ENCODE measurements at regions not wholly inside any gene's neighbourhood (a gene's known extent, or its start where the extent isn't known, plus 50 kb on each side); places are given as distances from the start of the nearest gene placed in this dataset.

GRCh38 chrX:94256396-94256795 is 582.4 kb downstream of the FAM133A start:
- DNase-seq, result peak; percentile 1
- Histone ChIP-seq H3K18ac (ENCODE audit: low read length) (no peak overlapping the region), H2BK5ac (ENCODE audit: low read length) (no peak overlapping the region), H3K27ac (ENCODE audit: low read depth, low read length) (no peak overlapping the region), H3K9ac (ENCODE audit: low read length) (no peak overlapping the region), H4K8ac (ENCODE audit: low read depth, low read length) (no peak overlapping the region), H3K56ac (ENCODE audit: low read length) (no peak overlapping the region), H3K4me2 (ENCODE audit: low read length) (no peak overlapping the region), H3K4me3 (ENCODE audit: low read length) (no peak overlapping the region), H2BK120ac (ENCODE audit: low read depth, low read length) (no peak overlapping the region), H3K79me1 (ENCODE audit: low read length) (no peaks in the 10 kb centered on the region), H3K4me1 (ENCODE audit: control insufficient read depth, low read depth, low read length) (no peaks in the 10 kb centered on the region), H2AK5ac (ENCODE audit: low read length) (no peak overlapping the region), H3K79me2 (ENCODE audit: control insufficient read depth, insufficient read depth, low read length) (no peaks in the 10 kb centered on the region), H2BK15ac (replicated peaks; ENCODE audit: low read depth) (no peak overlapping the region), H3K23ac (ENCODE audit: low read length) (no peak overlapping the region), H3K4ac (ENCODE audit: low read depth, low read length) (no peak overlapping the region), H3K27me3 (ENCODE audit: insufficient read depth, low read length, poor library complexity) (no peaks in the 10 kb centered on the region), H3K36me3 (ENCODE audit: control insufficient read depth, insufficient read depth, low read length) (no peaks in the 10 kb centered on the region), H4K5ac (ENCODE audit: low read length) (no peak overlapping the region)
- WGBS (ENCODE audit: extremely low coverage, insufficient coverage, low lambda C conversion rate), result no CpG with 5 or more reads among the region's 1 CpG

GRCh38 chrX:94265323-94265722 is 591.3 kb downstream of the FAM133A start:
- no peak overlapping the region for H3K18ac ChIP-seq (ENCODE audit: low read length)
- H3K4me2 ChIP-seq (ENCODE audit: low read length), result no peak overlapping the region
- no peaks in the 10 kb centered on the region for H3K27me3 ChIP-seq (ENCODE audit: insufficient read depth, low read length, poor library complexity)
- H3K23ac ChIP-seq (ENCODE audit: low read length), result no peak overlapping the region
- no peak overlapping the region for H3K27ac ChIP-seq (ENCODE audit: low read depth, low read length)
- no peak overlapping the region for H3K9ac ChIP-seq (ENCODE audit: low read length)
- no peaks in the 10 kb centered on the region for H3K79me2 ChIP-seq (ENCODE audit: control insufficient read depth, insufficient read depth, low read length)
- H4K8ac ChIP-seq (ENCODE audit: low read depth, low read length), result no peak overlapping the region
- H3K36me3 ChIP-seq (ENCODE audit: control insufficient read depth, insufficient read depth, low read length), result no peaks in the 10 kb centered on the region
- no peak overlapping the region for H2BK15ac ChIP-seq (replicated peaks; ENCODE audit: low read depth)
- H2AK5ac ChIP-seq (ENCODE audit: low read length), result no peak overlapping the region
- H2BK5ac ChIP-seq (ENCODE audit: low read length), result no peak overlapping the region
- WGBS (ENCODE audit: extremely low coverage, insufficient coverage, low lambda C conversion rate), result no CpG with 5 or more reads among the region's 1 CpG
- no peak overlapping the region for H3K56ac ChIP-seq (ENCODE audit: low read length)
- no peak overlapping the region for H3K4me3 ChIP-seq (ENCODE audit: low read length)
- H2BK120ac ChIP-seq (ENCODE audit: low read depth, low read length), result no peak overlapping the region
- DNase-seq, result no peak
- no peak overlapping the region for H3K4ac ChIP-seq (ENCODE audit: low read depth, low read length)
- H3K4me1 ChIP-seq (ENCODE audit: control insufficient read depth, low read depth, low read length), result no peaks in the 10 kb centered on the region
- no peaks in the 10 kb centered on the region for H3K79me1 ChIP-seq (ENCODE audit: low read length)
- no peak overlapping the region for H4K5ac ChIP-seq (ENCODE audit: low read length)

DNA sequence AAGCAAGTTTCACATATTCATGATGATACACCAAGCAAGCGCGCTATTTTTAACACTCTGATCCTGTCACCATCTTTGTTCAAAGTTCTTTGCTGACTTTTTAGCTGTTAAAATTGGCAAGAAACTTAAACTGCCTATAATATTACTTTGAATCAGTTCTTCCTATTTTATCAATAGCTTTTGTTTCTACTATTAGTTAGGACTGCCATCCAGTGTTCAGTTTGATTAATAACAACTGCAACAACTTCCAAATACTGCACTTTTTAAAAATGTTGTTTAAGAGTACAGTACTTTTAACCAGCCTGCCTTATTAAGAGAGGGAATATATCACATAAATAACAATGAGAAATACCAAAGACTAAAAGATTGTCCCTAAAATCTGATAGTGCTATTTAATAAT is 614.3 kb downstream of the FAM133A start:
- H2BK120ac ChIP-seq (ENCODE audit: low read depth, low read length), result no peak overlapping the region

GRCh38 chrX:94288972-94289371 is 615.0 kb downstream of the FAM133A start:
- no peaks in the 10 kb centered on the region for H3K4me1 ChIP-seq (ENCODE audit: control insufficient read depth, low read depth, low read length)
- H2BK15ac ChIP-seq (replicated peaks; ENCODE audit: low read depth), result no peak overlapping the region
- no peak overlapping the region for H3K9ac ChIP-seq (ENCODE audit: low read length)
- H3K79me2 ChIP-seq (ENCODE audit: control insufficient read depth, insufficient read depth, low read length), result no peaks in the 10 kb centered on the region
- no peak for DNase-seq
- no peak overlapping the region for H2BK5ac ChIP-seq (ENCODE audit: low read length)
- H3K79me1 ChIP-seq (ENCODE audit: low read length), result no peaks in the 10 kb centered on the region
- H3K23ac ChIP-seq (ENCODE audit: low read length), result no peak overlapping the region
- H3K36me3 ChIP-seq (ENCODE audit: control insufficient read depth, insufficient read depth, low read length), result no peaks in the 10 kb centered on the region
- no peak overlapping the region for H3K27ac ChIP-seq (ENCODE audit: low read depth, low read length)
- no peak overlapping the region for H3K4me3 ChIP-seq (ENCODE audit: low read length)
- no peak overlapping the region for H3K4ac ChIP-seq (ENCODE audit: low read depth, low read length)
- H2BK120ac ChIP-seq (ENCODE audit: low read depth, low read length), result no peak overlapping the region
- no peak overlapping the region for H3K4me2 ChIP-seq (ENCODE audit: low read length)
- H3K27me3 ChIP-seq (ENCODE audit: insufficient read depth, low read length, poor library complexity), result no peaks in the 10 kb centered on the region
- no peak overlapping the region for H3K56ac ChIP-seq (ENCODE audit: low read length)
- no peak overlapping the region for H4K5ac ChIP-seq (ENCODE audit: low read length)
- WGBS (ENCODE audit: extremely low coverage, insufficient coverage, low lambda C conversion rate), result no CpG with 5 or more reads among the region's 1 CpG
- no peak overlapping the region for H2AK5ac ChIP-seq (ENCODE audit: low read length)
- H4K8ac ChIP-seq (ENCODE audit: low read depth, low read length), result no peak overlapping the region
- H3K18ac ChIP-seq (ENCODE audit: low read length), result no peak overlapping the region

More for the DNA sequence above, 614.3 kb downstream of the FAM133A start:
- Histone ChIP-seq H3K4me1 (ENCODE audit: control insufficient read depth, low read depth, low read length) (no peaks in the 10 kb centered on the region), H2BK15ac (replicated peaks; ENCODE audit: low read depth) (no peak overlapping the region), H2BK5ac (ENCODE audit: low read length) (no peak overlapping the region), H3K18ac (ENCODE audit: low read length) (no peak overlapping the region), H3K36me3 (ENCODE audit: control insufficient read depth, insufficient read depth, low read length) (no peaks in the 10 kb centered on the region), H3K9ac (ENCODE audit: low read length) (no peak overlapping the region), H3K79me2 (ENCODE audit: control insufficient read depth, insufficient read depth, low read length) (no peaks in the 10 kb centered on the region), H3K56ac (ENCODE audit: low read length) (no peak overlapping the region), H3K27me3 (ENCODE audit: insufficient read depth, low read length, poor library complexity) (no peaks in the 10 kb centered on the region), H4K5ac (ENCODE audit: low read length) (no peak overlapping the region), H3K23ac (ENCODE audit: low read length) (no peak overlapping the region), H3K79me1 (ENCODE audit: low read length) (no peaks in the 10 kb centered on the region), H2AK5ac (ENCODE audit: low read length) (no peak overlapping the region), H3K4me2 (ENCODE audit: low read length) (no peak overlapping the region), H3K4ac (ENCODE audit: low read depth, low read length) (no peak overlapping the region), H3K27ac (ENCODE audit: low read depth, low read length) (no peak overlapping the region), H4K8ac (ENCODE audit: low read depth, low read length) (no peak overlapping the region), H3K4me3 (ENCODE audit: low read length) (no peak overlapping the region)
- no CpG with 5 or more reads among the region's 2 CpGs for WGBS (ENCODE audit: extremely low coverage, insufficient coverage, low lambda C conversion rate)
- peak; percentile 13 for DNase-seq

GRCh38 chrX:94302446-94302845 is 628.4 kb downstream of the FAM133A start:
- no peak overlapping the region for H2BK5ac ChIP-seq (ENCODE audit: low read length)
- no peak overlapping the region for H3K27ac ChIP-seq (ENCODE audit: low read depth, low read length)
- H3K4me1 ChIP-seq (ENCODE audit: control insufficient read depth, low read depth, low read length), result no peaks in the 10 kb centered on the region
- no peaks in the 10 kb centered on the region for H3K79me2 ChIP-seq (ENCODE audit: control insufficient read depth, insufficient read depth, low read length)
- H3K23ac ChIP-seq (ENCODE audit: low read length), result no peak overlapping the region
- no peak overlapping the region for H3K4me3 ChIP-seq (ENCODE audit: low read length)
- H2BK120ac ChIP-seq (ENCODE audit: low read depth, low read length), result no peak overlapping the region
- H2BK15ac ChIP-seq (replicated peaks; ENCODE audit: low read depth), result no peak overlapping the region
- H3K4ac ChIP-seq (ENCODE audit: low read depth, low read length), result no peak overlapping the region
- H4K8ac ChIP-seq (ENCODE audit: low read depth, low read length), result no peak overlapping the region
- no peaks in the 10 kb centered on the region for H3K27me3 ChIP-seq (ENCODE audit: insufficient read depth, low read length, poor library complexity)
- H3K18ac ChIP-seq (ENCODE audit: low read length), result no peak overlapping the region
- H3K4me2 ChIP-seq (ENCODE audit: low read length), result no peak overlapping the region
- no peak overlapping the region for H3K56ac ChIP-seq (ENCODE audit: low read length)
- H3K9ac ChIP-seq (ENCODE audit: low read length), result no peak overlapping the region
- DNase-seq, result peak; percentile 2
- H2AK5ac ChIP-seq (ENCODE audit: low read length), result no peak overlapping the region
- H4K5ac ChIP-seq (ENCODE audit: low read length), result no peak overlapping the region
- no CpG with 5 or more reads among the region's 2 CpGs for WGBS (ENCODE audit: extremely low coverage, insufficient coverage, low lambda C conversion rate)
- no peaks in the 10 kb centered on the region for H3K79me1 ChIP-seq (ENCODE audit: low read length)
- no peaks in the 10 kb centered on the region for H3K36me3 ChIP-seq (ENCODE audit: control insufficient read depth, insufficient read depth, low read length)

DNA sequence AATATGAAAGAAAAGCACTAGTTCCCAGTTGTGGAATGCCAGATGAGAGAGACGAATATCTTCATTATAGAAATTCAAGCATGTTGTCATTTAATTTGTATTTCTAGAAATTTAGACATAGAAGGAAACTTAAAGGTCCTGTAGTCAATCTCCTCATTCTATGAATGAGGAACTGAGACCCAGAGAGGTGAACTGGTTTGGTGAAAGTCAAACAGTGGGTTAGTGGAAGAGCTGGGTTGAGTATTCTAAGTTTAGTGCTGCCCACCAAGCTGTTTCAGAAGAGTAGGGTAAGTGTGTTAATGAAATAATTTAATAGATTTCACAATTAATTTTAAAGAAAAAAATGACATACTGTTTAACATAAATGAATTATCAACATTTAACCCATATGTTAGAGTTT is 655.2 kb downstream of the FAM133A start:
- H2BK120ac ChIP-seq (ENCODE audit: low read depth, low read length), result no peak overlapping the region
- no peak overlapping the region for H2AK5ac ChIP-seq (ENCODE audit: low read length)
- no peaks in the 10 kb centered on the region for H3K36me3 ChIP-seq (ENCODE audit: control insufficient read depth, insufficient read depth, low read length)
- H2BK15ac ChIP-seq (replicated peaks; ENCODE audit: low read depth), result no peak overlapping the region
- no peak overlapping the region for H4K5ac ChIP-seq (ENCODE audit: low read length)
- H3K4me3 ChIP-seq (ENCODE audit: low read length), result no peak overlapping the region
- no peak overlapping the region for H3K23ac ChIP-seq (ENCODE audit: low read length)
- no peak for DNase-seq
- H4K8ac ChIP-seq (ENCODE audit: low read depth, low read length), result no peak overlapping the region
- no peak overlapping the region for H3K4ac ChIP-seq (ENCODE audit: low read depth, low read length)
- no peaks in the 10 kb centered on the region for H3K27me3 ChIP-seq (ENCODE audit: insufficient read depth, low read length, poor library complexity)
- no peak overlapping the region for H3K56ac ChIP-seq (ENCODE audit: low read length)
- no peak overlapping the region for H3K4me2 ChIP-seq (ENCODE audit: low read length)
- no peak overlapping the region for H3K9ac ChIP-seq (ENCODE audit: low read length)
- WGBS (ENCODE audit: extremely low coverage, insufficient coverage, low lambda C conversion rate), result no CpG with 5 or more reads among the region's 1 CpG
- no peak overlapping the region for H3K27ac ChIP-seq (ENCODE audit: low read depth, low read length)
- H3K18ac ChIP-seq (ENCODE audit: low read length), result no peak overlapping the region
- no peaks in the 10 kb centered on the region for H3K4me1 ChIP-seq (ENCODE audit: control insufficient read depth, low read depth, low read length)
- H2BK5ac ChIP-seq (ENCODE audit: low read length), result no peak overlapping the region
- H3K79me1 ChIP-seq (ENCODE audit: low read length), result no peaks in the 10 kb centered on the region
- no peaks in the 10 kb centered on the region for H3K79me2 ChIP-seq (ENCODE audit: control insufficient read depth, insufficient read depth, low read length)
